Uterus (tissue), 2 donors: ENCODE measurements at regions not wholly inside any gene's neighbourhood (a gene's known extent, or its start where the extent isn't known, plus 50 kb on each side); places are given as distances from the start of the nearest gene placed in this dataset.

Experiments
- CTCF ChIP-seq, 4 experiments: fragments of 200-600 bp in 2 of 4; fragments of 450-650 bp in 2 of 4; sonication (generic) in 2 of 4; IDR thresholded peaks; one replicate each; pipeline ENCODE4 v1.5.1; 2016 to 2019; ENCODE audit warnings: antibody characterized with exemption in 4 of 4, mild to moderate bottlenecking in 2 of 4, moderate library complexity in 1 of 4
- POLR2A ChIP-seq, 2 donors: fragments of 450-650 bp; IDR thresholded peaks; one replicate each; pipeline ENCODE4 v1.6.1; 2016; ENCODE audit warnings: antibody characterized with exemption in 2 of 2, mild to moderate bottlenecking in 1 of 2, moderate library complexity in 1 of 2

GRCh38 chr7:52285689-52286088 is 749.7 kb upstream of the POM121L12 start:
- TF ChIP-seq CTCF (IDR thresholded peaks at IDR 0.05) = no peak
- TF ChIP-seq POLR2A (IDR thresholded peaks at IDR 0.05) = no peak
